ENCODE measurements at regions not wholly inside any gene's neighbourhood (a gene's known extent, or its start where the extent isn't known, plus 50 kb on each side); places are given as distances from the start of the nearest gene placed in this dataset.
"Not testable (repeated sequence)": the region's sequence is repeated elsewhere in the genome, so short reads cannot be mapped to it uniquely, and the experiment has no call there.

- no peak for DNase-seq (ENCODE audit: insufficient read length, low spot score)
- TF ChIP-seq POLR2A (IDR thresholded peaks at IDR 0.05; ENCODE audit: low read depth, low read length) (no peak), TAF1 (IDR thresholded peaks at IDR 0.05; ENCODE audit: low read depth, low read length) (no peak), PAX5 (IDR thresholded peaks at IDR 0.05; ENCODE audit: insufficient read depth, low read length, severe bottlenecking) (no peak), POU2F2 (IDR thresholded peaks at IDR 0.05; ENCODE audit: low read depth, low read length) (no peak), POLR2AphosphoS5 (IDR thresholded peaks at IDR 0.05; ENCODE audit: low read depth, low read length) (no peak), SPI1 (IDR thresholded peaks at IDR 0.05; ENCODE audit: low read depth, low read length) (no peak)
- FAIRE-seq = no peak
Measured at GRCh38 chr3:191680989-191681597, 220.1 kb downstream of the PYDC2 start.

- no peak for FAIRE-seq
- no peak for DNase-seq (ENCODE audit: insufficient read length, low spot score)
- TF ChIP-seq TAF1 (IDR thresholded peaks at IDR 0.05; ENCODE audit: low read depth, low read length) (no peak), POLR2AphosphoS5 (IDR thresholded peaks at IDR 0.05; ENCODE audit: low read depth, low read length) (no peak)
Measured at GRCh38 chr3:191682961-191683360, 222.0 kb downstream of the PYDC2 start.

- FAIRE-seq (no peak), DNase-seq (ENCODE audit: insufficient read length, low spot score) (no peak)
- TF ChIP-seq POU2F2 (IDR thresholded peaks at IDR 0.05; ENCODE audit: low read depth, low read length) (no peak), POLR2A (IDR thresholded peaks at IDR 0.05; ENCODE audit: low read depth, low read length) (no peak), SPI1 (IDR thresholded peaks at IDR 0.05; ENCODE audit: low read depth, low read length) (no peak), TAF1 (IDR thresholded peaks at IDR 0.05; ENCODE audit: low read depth, low read length) (no peak), PAX5 (IDR thresholded peaks at IDR 0.05; ENCODE audit: insufficient read depth, low read length, severe bottlenecking) (no peak), POLR2AphosphoS5 (IDR thresholded peaks at IDR 0.05; ENCODE audit: low read depth, low read length) (no peak)
Measured at GRCh38 chr3:191686626-191687025, 225.7 kb downstream of the PYDC2 start.

GRCh38 chr3:191688756-191689433, 227.9 kb downstream of the PYDC2 start:
- TF ChIP-seq PAX5 (IDR thresholded peaks at IDR 0.05; ENCODE audit: insufficient read depth, low read length, severe bottlenecking) (no peak), TAF1 (IDR thresholded peaks at IDR 0.05; ENCODE audit: low read depth, low read length) (no peak), POLR2A (IDR thresholded peaks at IDR 0.05; ENCODE audit: low read depth, low read length) (no peak), POU2F2 (IDR thresholded peaks at IDR 0.05; ENCODE audit: low read depth, low read length) (no peak), SPI1 (IDR thresholded peaks at IDR 0.05; ENCODE audit: low read depth, low read length) (no peak), POLR2AphosphoS5 (IDR thresholded peaks at IDR 0.05; ENCODE audit: low read depth, low read length) (no peak)
- FAIRE-seq (no peak), DNase-seq (ENCODE audit: insufficient read length, low spot score) (no peak)

- not testable (repeated sequence) for DNase-seq (ENCODE audit: insufficient read length, low spot score); FAIRE-seq
Measured at GRCh38 chr3:191691184-191691583, 230.2 kb downstream of the PYDC2 start.

- FAIRE-seq (no peak), DNase-seq (ENCODE audit: insufficient read length, low spot score) (no peak)
- no peak for TF ChIP-seq PAX5 (IDR thresholded peaks at IDR 0.05; ENCODE audit: insufficient read depth, low read length, severe bottlenecking)
- TF ChIP-seq POU2F2 (IDR thresholded peaks at IDR 0.05; ENCODE audit: low read depth, low read length) = no peak
- TF ChIP-seq POLR2AphosphoS5 (IDR thresholded peaks at IDR 0.05; ENCODE audit: low read depth, low read length) = no peak
- no peak for TF ChIP-seq TAF1 (IDR thresholded peaks at IDR 0.05; ENCODE audit: low read depth, low read length)
- no peak for TF ChIP-seq SPI1 (IDR thresholded peaks at IDR 0.05; ENCODE audit: low read depth, low read length)
- TF ChIP-seq POLR2A (IDR thresholded peaks at IDR 0.05; ENCODE audit: low read depth, low read length) = no peak
Measured at GRCh38 chr3:191695131-191695814, 234.3 kb downstream of the PYDC2 start.

- TF ChIP-seq PAX5 (IDR thresholded peaks at IDR 0.05; ENCODE audit: insufficient read depth, low read length, severe bottlenecking) (no peak), TAF1 (IDR thresholded peaks at IDR 0.05; ENCODE audit: low read depth, low read length) (no peak), SPI1 (IDR thresholded peaks at IDR 0.05; ENCODE audit: low read depth, low read length) (no peak), POU2F2 (IDR thresholded peaks at IDR 0.05; ENCODE audit: low read depth, low read length) (no peak), POLR2A (IDR thresholded peaks at IDR 0.05; ENCODE audit: low read depth, low read length) (no peak), POLR2AphosphoS5 (IDR thresholded peaks at IDR 0.05; ENCODE audit: low read depth, low read length) (no peak)
- DNase-seq (ENCODE audit: insufficient read length, low spot score) = no peak
- FAIRE-seq = no peak
Measured at GRCh38 chr3:191695815-191696153, 234.8 kb downstream of the PYDC2 start.

- no peak for DNase-seq (ENCODE audit: insufficient read length, low spot score)
- no peak for FAIRE-seq
- TF ChIP-seq PAX5 (IDR thresholded peaks at IDR 0.05; ENCODE audit: insufficient read depth, low read length, severe bottlenecking) (no peak), POLR2A (IDR thresholded peaks at IDR 0.05; ENCODE audit: low read depth, low read length) (no peak), POU2F2 (IDR thresholded peaks at IDR 0.05; ENCODE audit: low read depth, low read length) (no peak), SPI1 (IDR thresholded peaks at IDR 0.05; ENCODE audit: low read depth, low read length) (no peak), POLR2AphosphoS5 (IDR thresholded peaks at IDR 0.05; ENCODE audit: low read depth, low read length) (no peak), TAF1 (IDR thresholded peaks at IDR 0.05; ENCODE audit: low read depth, low read length) (no peak)
Measured at GRCh38 chr3:191696348-191696747, 235.4 kb downstream of the PYDC2 start.

GRCh38 chr3:191699546-191699945, 238.6 kb downstream of the PYDC2 start:
- no peak for FAIRE-seq
- DNase-seq (ENCODE audit: insufficient read length, low spot score) = no peak
- TF ChIP-seq POU2F2 (IDR thresholded peaks at IDR 0.05; ENCODE audit: low read depth, low read length) (no peak), POLR2AphosphoS5 (IDR thresholded peaks at IDR 0.05; ENCODE audit: low read depth, low read length) (no peak), PAX5 (IDR thresholded peaks at IDR 0.05; ENCODE audit: insufficient read depth, low read length, severe bottlenecking) (no peak), TAF1 (IDR thresholded peaks at IDR 0.05; ENCODE audit: low read depth, low read length) (no peak), POLR2A (IDR thresholded peaks at IDR 0.05; ENCODE audit: low read depth, low read length) (no peak), SPI1 (IDR thresholded peaks at IDR 0.05; ENCODE audit: low read depth, low read length) (no peak)

- FAIRE-seq (no peak), DNase-seq (ENCODE audit: insufficient read length, low spot score) (no peak)
- TF ChIP-seq POLR2AphosphoS5 (IDR thresholded peaks at IDR 0.05; ENCODE audit: low read depth, low read length) (no peak), PAX5 (IDR thresholded peaks at IDR 0.05; ENCODE audit: insufficient read depth, low read length, severe bottlenecking) (no peak), POU2F2 (IDR thresholded peaks at IDR 0.05; ENCODE audit: low read depth, low read length) (no peak), TAF1 (IDR thresholded peaks at IDR 0.05; ENCODE audit: low read depth, low read length) (no peak), SPI1 (IDR thresholded peaks at IDR 0.05; ENCODE audit: low read depth, low read length) (no peak), POLR2A (IDR thresholded peaks at IDR 0.05; ENCODE audit: low read depth, low read length) (no peak)
Measured at GRCh38 chr3:191702121-191702520, 241.2 kb downstream of the PYDC2 start.

Data from GM12891 (cell line).